GM12872 (cell line): ENCODE measurements at regions not wholly inside any gene's neighbourhood (a gene's known extent, or its start where the extent isn't known, plus 50 kb on each side); places are given as distances from the start of the nearest gene placed in this dataset.

ENCODE experiments used
- CTCF ChIP-seq: IDR thresholded peaks from 3 replicates; pipeline ENCODE4 v1.5.1; 2011; ENCODE audit warnings: low read depth, mild to moderate bottlenecking, low read length, moderate library complexity; ENCODE audit not compliant: insufficient read depth

GRCh38 chr3:180409883-180410282 lies 192.1 kb upstream of the TTC14 start:
- TF ChIP-seq CTCF: no peak

GRCh38 chr3:180414157-180414556 lies 187.8 kb upstream of the TTC14 start:
- no peak for TF ChIP-seq CTCF

GRCh38 chr3:180416111-180416594 lies 185.8 kb upstream of the TTC14 start:
- TF ChIP-seq CTCF: no peak

- no peak for TF ChIP-seq CTCF
These were observed 184.7 kb upstream of the TTC14 start for GRCh38 chr3:180417241-180417640.

- TF ChIP-seq CTCF: no peak
These were observed 181.9 kb upstream of the TTC14 start for GRCh38 chr3:180420016-180420415.

GRCh38 chr3:180420804-180421203 lies 181.2 kb upstream of the TTC14 start:
- TF ChIP-seq CTCF: no peak

- no peak for TF ChIP-seq CTCF
These were observed 180.7 kb upstream of the TTC14 start for GRCh38 chr3:180421221-180421620.

- no peak for TF ChIP-seq CTCF
These were observed 180.2 kb upstream of the TTC14 start for GRCh38 chr3:180421721-180422120.
